ENCODE measurements at regions not wholly inside any gene's neighbourhood (a gene's known extent, or its start where the extent isn't known, plus 50 kb on each side); places are given as distances from the start of the nearest gene placed in this dataset.

- Histone ChIP-seq H3K36me3 (no peaks in the 10 kb centered on the region), H3K27ac (replicated peaks) (no peak overlapping the region), H3K4me3 (no peak overlapping the region), H3K4me1 (no peaks in the 10 kb centered on the region), H3K9me3 (replicated peaks) (peaks cover 23% of the 10 kb centered on the region), H3K27me3 (ENCODE audit: low read depth) (no peaks in the 10 kb centered on the region)
- intact Hi-C loops (cut with micrococcal nuclease), result no loop called here
- DNase-seq, result no peak
- TF ChIP-seq CTCF (IDR thresholded peaks at IDR 0.05; ENCODE audit: borderline replicate concordance), result no peak
These were observed 621.6 kb upstream of the LRRTM1 start for GRCh38 chr2:80926168-80926567.

GRCh38 chr2:80896576-80896975 is 592.0 kb upstream of the LRRTM1 start:
- intact Hi-C loops (cut with micrococcal nuclease), result no loop called here
- no peak overlapping the region for H3K27ac ChIP-seq (replicated peaks)
- H3K27me3 ChIP-seq (ENCODE audit: low read depth), result no peaks in the 10 kb centered on the region
- H3K4me1 ChIP-seq, result no peaks in the 10 kb centered on the region
- H3K36me3 ChIP-seq, result no peaks in the 10 kb centered on the region
- H3K9me3 ChIP-seq (replicated peaks), result no peaks in the 10 kb centered on the region
- no peak overlapping the region for H3K4me3 ChIP-seq
- no peak for DNase-seq
- TF ChIP-seq CTCF (IDR thresholded peaks at IDR 0.05; ENCODE audit: borderline replicate concordance), result no peak

GRCh38 chr2:80894486-80894885 is 589.9 kb upstream of the LRRTM1 start:
- Histone ChIP-seq H3K4me3 (no peak overlapping the region), H3K27me3 (ENCODE audit: low read depth) (no peaks in the 10 kb centered on the region), H3K36me3 (no peaks in the 10 kb centered on the region), H3K9me3 (replicated peaks) (no peaks in the 10 kb centered on the region), H3K27ac (replicated peaks) (no peak overlapping the region), H3K4me1 (no peaks in the 10 kb centered on the region)
- no peak for TF ChIP-seq CTCF (IDR thresholded peaks at IDR 0.05; ENCODE audit: borderline replicate concordance)
- DNase-seq, result no peak
- intact Hi-C loops (cut with micrococcal nuclease), result no loop called here

- Histone ChIP-seq H3K36me3 (no peaks in the 10 kb centered on the region), H3K4me3 (no peak overlapping the region), H3K9me3 (replicated peaks) (no peaks in the 10 kb centered on the region), H3K27ac (replicated peaks) (no peak overlapping the region), H3K27me3 (ENCODE audit: low read depth) (no peaks in the 10 kb centered on the region), H3K4me1 (no peaks in the 10 kb centered on the region)
- intact Hi-C loops (cut with micrococcal nuclease), result no loop called here
- DNase-seq, result no peak
- no peak for TF ChIP-seq CTCF (IDR thresholded peaks at IDR 0.05; ENCODE audit: borderline replicate concordance)
These were observed 589.2 kb upstream of the LRRTM1 start for GRCh38 chr2:80893711-80894110.

GRCh38 chr2:80889009-80889408 is 584.5 kb upstream of the LRRTM1 start:
- intact Hi-C loops (cut with micrococcal nuclease), result no loop called here

More at GRCh38 chr2:80889009-80889408, 584.5 kb upstream of the LRRTM1 start:
- Histone ChIP-seq H3K4me1 (no peaks in the 10 kb centered on the region), H3K9me3 (replicated peaks) (no peaks in the 10 kb centered on the region), H3K4me3 (no peak overlapping the region), H3K36me3 (no peaks in the 10 kb centered on the region), H3K27me3 (ENCODE audit: low read depth) (no peaks in the 10 kb centered on the region), H3K27ac (replicated peaks) (no peak overlapping the region)
- no peak for DNase-seq
- TF ChIP-seq CTCF (IDR thresholded peaks at IDR 0.05; ENCODE audit: borderline replicate concordance), result no peak

Data from left ventricle myocardium inferior (tissue), 1 donor.